Fibroblast of lung (primary cell): ENCODE measurements at regions not wholly inside any gene's neighbourhood (a gene's known extent, or its start where the extent isn't known, plus 50 kb on each side); places are given as distances from the start of the nearest gene placed in this dataset.

Experiments
- DNase-seq, 2 donors: peaks; one replicate each; pipeline versions ENCODE4 v3.0.0 to v3.0.0-alpha.2; 2010; ENCODE audit warnings: low read depth in 2 of 2
- H2AFZ ChIP-seq: 2 replicates; pipeline ENCODE4 v1.5.1; 2012; ENCODE audit warnings: low read length, control low read depth, inconsistent platforms
- H3K27ac ChIP-seq: 2 replicates; pipeline ENCODE4 v1.5.1; 2011; ENCODE audit warnings: low read length, control low read depth; ENCODE audit not compliant: insufficient read depth
- H3K27me3 ChIP-seq: 2 replicates; pipeline ENCODE4 v1.5.1; 2011; ENCODE audit warnings: mild to moderate bottlenecking, low read length; ENCODE audit not compliant: control insufficient read depth, insufficient read depth
- H3K36me3 ChIP-seq: 2 replicates; pipeline ENCODE4 v1.5.1; 2011; ENCODE audit warnings: low read length; ENCODE audit not compliant: control insufficient read depth, insufficient read depth
- H3K4me1 ChIP-seq: 2 replicates; pipeline ENCODE4 v1.5.1; 2011; ENCODE audit warnings: low read length; ENCODE audit not compliant: control insufficient read depth, insufficient read depth; ENCODE audit errors: extremely low read depth
- H3K4me2 ChIP-seq: 2 replicates; pipeline ENCODE4 v1.5.1; 2011; ENCODE audit warnings: low read length, control low read depth; ENCODE audit not compliant: insufficient read depth; ENCODE audit errors: extremely low read depth
- H3K4me3 ChIP-seq, 4 experiments: fragments of 200-600 bp in 1 of 4; sonication (generic) in 1 of 4; replicated peaks in 1 of 4; 2 replicates each; pipeline ENCODE4 v1.5.1; 2011 to 2016; ENCODE audit warnings: low read length in 4 of 4, low read depth in 3 of 4, mild to moderate bottlenecking in 3 of 4, control low read depth in 2 of 4, inconsistent platforms in 1 of 4, mixed read lengths in 1 of 4; ENCODE audit not compliant: insufficient read depth in 1 of 4; ENCODE audit errors: control extremely low read depth in 1 of 4
- H3K79me2 ChIP-seq: 2 replicates; pipeline ENCODE4 v1.5.1; 2012; ENCODE audit warnings: mild to moderate bottlenecking, low read length, inconsistent platforms; ENCODE audit not compliant: control insufficient read depth, insufficient read depth
- H3K9ac ChIP-seq: 2 replicates; pipeline ENCODE4 v1.5.1; 2011; ENCODE audit warnings: mild to moderate bottlenecking, low read length, control low read depth; ENCODE audit not compliant: insufficient read depth
- H3K9me3 ChIP-seq: 2 replicates; pipeline ENCODE4 v1.5.1; 2012; ENCODE audit warnings: low read depth, low read length; ENCODE audit not compliant: control insufficient read depth, insufficient read depth
- H4K20me1 ChIP-seq: 2 replicates; pipeline ENCODE4 v1.5.1; 2011; ENCODE audit warnings: low read length; ENCODE audit not compliant: control insufficient read depth, insufficient read depth; ENCODE audit errors: extremely low read depth
- EZH2 ChIP-seq: IDR thresholded peaks from 2 replicates; pipeline ENCODE4 v1.5.1; 2012; ENCODE audit warnings: low read length, control low read depth, mild to moderate bottlenecking; ENCODE audit errors: missing control alignments
- TF ChIP-seq, protein P1 (sequence below), 2 donors: IDR thresholded peaks in 1 of 2; conservative IDR thresholded peaks in 1 of 2; 1 replicate in 1 of 2; 2 replicates in 1 of 2; pipeline ENCODE4 v1.5.1; 2011 to 2012; ENCODE audit warnings: low read length in 2 of 2, control low read depth in 1 of 2, inconsistent platforms in 1 of 2, low read depth in 1 of 2, mild to moderate bottlenecking in 1 of 2

DNA sequence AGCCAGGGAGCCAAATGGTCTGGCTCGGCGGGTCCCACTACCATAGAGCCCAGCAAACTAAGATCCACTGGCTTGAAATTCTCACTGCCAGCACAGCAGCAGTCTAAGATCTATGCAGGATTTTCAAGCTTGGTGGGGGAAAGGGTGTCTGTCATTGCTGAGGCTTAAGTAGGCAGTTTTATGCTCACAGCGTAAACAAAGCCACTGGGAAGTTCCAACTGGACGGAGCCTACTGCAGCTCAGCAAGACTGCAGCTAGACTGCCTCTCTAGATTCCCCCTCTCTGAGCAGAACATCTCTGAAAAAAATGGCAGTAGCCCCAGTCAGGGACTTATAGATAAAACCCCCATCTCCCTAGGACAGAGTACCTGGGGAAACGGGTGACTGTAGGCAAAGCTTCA is 277.6 kb upstream of the PHF14 start:
- no peaks in the 10 kb centered on the region for H3K9me3 ChIP-seq
- TF ChIP-seq, protein P1, sequence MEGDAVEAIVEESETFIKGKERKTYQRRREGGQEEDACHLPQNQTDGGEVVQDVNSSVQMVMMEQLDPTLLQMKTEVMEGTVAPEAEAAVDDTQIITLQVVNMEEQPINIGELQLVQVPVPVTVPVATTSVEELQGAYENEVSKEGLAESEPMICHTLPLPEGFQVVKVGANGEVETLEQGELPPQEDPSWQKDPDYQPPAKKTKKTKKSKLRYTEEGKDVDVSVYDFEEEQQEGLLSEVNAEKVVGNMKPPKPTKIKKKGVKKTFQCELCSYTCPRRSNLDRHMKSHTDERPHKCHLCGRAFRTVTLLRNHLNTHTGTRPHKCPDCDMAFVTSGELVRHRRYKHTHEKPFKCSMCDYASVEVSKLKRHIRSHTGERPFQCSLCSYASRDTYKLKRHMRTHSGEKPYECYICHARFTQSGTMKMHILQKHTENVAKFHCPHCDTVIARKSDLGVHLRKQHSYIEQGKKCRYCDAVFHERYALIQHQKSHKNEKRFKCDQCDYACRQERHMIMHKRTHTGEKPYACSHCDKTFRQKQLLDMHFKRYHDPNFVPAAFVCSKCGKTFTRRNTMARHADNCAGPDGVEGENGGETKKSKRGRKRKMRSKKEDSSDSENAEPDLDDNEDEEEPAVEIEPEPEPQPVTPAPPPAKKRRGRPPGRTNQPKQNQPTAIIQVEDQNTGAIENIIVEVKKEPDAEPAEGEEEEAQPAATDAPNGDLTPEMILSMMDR (conservative IDR thresholded peaks at IDR 0.05 in 1 of 2, IDR thresholded peaks at IDR 0.05 in 1 of 2; ENCODE audit: low read depth in 1 of 2, low read length in 2 of 2) = no peak
- TF ChIP-seq EZH2 = no peak

DNA sequence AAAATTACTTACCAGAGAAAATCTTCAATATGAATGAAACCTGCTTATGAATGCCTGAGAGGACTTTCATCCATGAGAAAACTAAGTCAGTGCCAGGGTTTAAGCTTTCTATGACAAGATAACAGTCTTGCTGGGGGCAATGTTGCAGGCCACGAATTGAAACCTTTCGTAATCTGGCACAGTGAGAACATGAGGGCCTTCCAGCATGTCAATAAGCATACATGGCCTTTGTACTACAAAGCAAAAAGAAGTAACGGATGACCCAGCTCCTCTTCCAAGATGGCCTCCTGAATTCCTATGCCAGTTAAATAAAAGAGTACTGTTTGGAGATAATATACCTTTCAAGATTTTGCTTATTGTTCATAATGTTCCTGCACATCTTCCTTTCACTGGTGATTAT is 270.6 kb upstream of the PHF14 start:
- H3K27ac ChIP-seq = no peak overlapping the region
- H3K9me3 ChIP-seq = no peaks in the 10 kb centered on the region
- no peak overlapping the region for H3K4me3 ChIP-seq
- no peak overlapping the region for H2AFZ ChIP-seq
- no peak overlapping the region for H3K9ac ChIP-seq
- no peak for DNase-seq
- TF ChIP-seq, protein P1 (conservative IDR thresholded peaks at IDR 0.05 in 1 of 2, IDR thresholded peaks at IDR 0.05 in 1 of 2; ENCODE audit: low read depth in 1 of 2, low read length in 2 of 2) = no peak
- TF ChIP-seq EZH2 = no peak
- no peaks in the 10 kb centered on the region for H3K4me1 ChIP-seq
- H3K4me2 ChIP-seq = no peak overlapping the region
- H3K79me2 ChIP-seq = no peaks in the 10 kb centered on the region
- no peaks in the 10 kb centered on the region for H4K20me1 ChIP-seq
- H3K36me3 ChIP-seq = no peaks in the 10 kb centered on the region
- no peaks in the 10 kb centered on the region for H3K27me3 ChIP-seq

More for the DNA sequence above, 277.6 kb upstream of the PHF14 start:
- Histone ChIP-seq H2AFZ (no peak overlapping the region), H3K27ac (no peak overlapping the region), H3K79me2 (no peaks in the 10 kb centered on the region), H4K20me1 (no peaks in the 10 kb centered on the region), H3K27me3 (no peaks in the 10 kb centered on the region), H3K4me2 (no peak overlapping the region), H3K36me3 (no peaks in the 10 kb centered on the region), H3K4me3 (no peak overlapping the region), H3K9ac (no peak overlapping the region), H3K4me1 (no peaks in the 10 kb centered on the region)
- DNase-seq = no peak

- Histone ChIP-seq H3K4me2 (no peak overlapping the region), H3K36me3 (no peaks in the 10 kb centered on the region), H2AFZ (no peak overlapping the region), H3K79me2 (no peaks in the 10 kb centered on the region), H3K9me3 (no peaks in the 10 kb centered on the region), H3K4me3 (no peak overlapping the region), H4K20me1 (no peaks in the 10 kb centered on the region), H3K9ac (no peak overlapping the region), H3K4me1 (no peaks in the 10 kb centered on the region), H3K27ac (no peak overlapping the region), H3K27me3 (no peaks in the 10 kb centered on the region)
- DNase-seq = no peak
- TF ChIP-seq EZH2 = no peak
Observed at GRCh38 chr7:10703981-10704380, 269.7 kb upstream of the PHF14 start.
